ENCODE measurements at regions not wholly inside any gene's neighbourhood (a gene's known extent, or its start where the extent isn't known, plus 50 kb on each side); places are given as distances from the start of the nearest gene placed in this dataset.
"Not testable (repeated sequence)": the region's sequence is repeated elsewhere in the genome, so short reads cannot be mapped to it uniquely, and the experiment has no call there.

- not testable (repeated sequence) for H3K36me3 ChIP-seq (ENCODE audit: control insufficient read depth, insufficient read depth, low read length); H3K27ac ChIP-seq (ENCODE audit: insufficient read depth, low read length, poor library complexity, severe bottlenecking); H3K4me3 ChIP-seq (ENCODE audit: insufficient read depth, low read depth, low read length, poor library complexity, severe bottlenecking); H3K27me3 ChIP-seq (replicated peaks; ENCODE audit: control insufficient read depth, insufficient read depth, low read length, poor library complexity, severe bottlenecking); H3K9me3 ChIP-seq (ENCODE audit: control insufficient read depth, low read length); H3K4me1 ChIP-seq (ENCODE audit: control insufficient read depth, insufficient read depth, low read length, poor library complexity, severe bottlenecking); DNase-seq
Observed at GRCh38 chr12:75854137-75854536, 177.4 kb downstream of the PHLDA1 start.

- Histone ChIP-seq H3K9me3 (ENCODE audit: control insufficient read depth, low read length) (no peaks in the 10 kb centered on the region), H3K36me3 (ENCODE audit: control insufficient read depth, insufficient read depth, low read length) (no peaks in the 10 kb centered on the region), H3K27me3 (replicated peaks; ENCODE audit: control insufficient read depth, insufficient read depth, low read length, poor library complexity, severe bottlenecking) (peaks cover 4% of the 10 kb centered on the region), H3K27ac (ENCODE audit: insufficient read depth, low read length, poor library complexity, severe bottlenecking) (no peak overlapping the region), H3K4me1 (ENCODE audit: control insufficient read depth, insufficient read depth, low read length, poor library complexity, severe bottlenecking) (no peaks in the 10 kb centered on the region), H3K4me3 (ENCODE audit: insufficient read depth, low read depth, low read length, poor library complexity, severe bottlenecking) (no peak overlapping the region)
- no peak for DNase-seq
Observed at GRCh38 chr12:75853626-75854025, 177.9 kb downstream of the PHLDA1 start.

- Histone ChIP-seq H3K27ac (ENCODE audit: insufficient read depth, low read length, poor library complexity, severe bottlenecking) (no peak overlapping the region), H3K9me3 (ENCODE audit: control insufficient read depth, low read length) (no peaks in the 10 kb centered on the region), H3K4me3 (ENCODE audit: insufficient read depth, low read depth, low read length, poor library complexity, severe bottlenecking) (no peak overlapping the region), H3K36me3 (ENCODE audit: control insufficient read depth, insufficient read depth, low read length) (no peaks in the 10 kb centered on the region), H3K27me3 (replicated peaks; ENCODE audit: control insufficient read depth, insufficient read depth, low read length, poor library complexity, severe bottlenecking) (peaks cover 4% of the 10 kb centered on the region), H3K4me1 (ENCODE audit: control insufficient read depth, insufficient read depth, low read length, poor library complexity, severe bottlenecking) (no peaks in the 10 kb centered on the region)
- no peak for DNase-seq
Observed at GRCh38 chr12:75852956-75853355, 178.6 kb downstream of the PHLDA1 start.

- Histone ChIP-seq H3K4me3 (ENCODE audit: insufficient read depth, low read depth, low read length, poor library complexity, severe bottlenecking) (no peak overlapping the region), H3K27me3 (replicated peaks; ENCODE audit: control insufficient read depth, insufficient read depth, low read length, poor library complexity, severe bottlenecking) (peaks cover 4% of the 10 kb centered on the region), H3K36me3 (ENCODE audit: control insufficient read depth, insufficient read depth, low read length) (no peaks in the 10 kb centered on the region), H3K27ac (ENCODE audit: insufficient read depth, low read length, poor library complexity, severe bottlenecking) (no peak overlapping the region), H3K4me1 (ENCODE audit: control insufficient read depth, insufficient read depth, low read length, poor library complexity, severe bottlenecking) (no peaks in the 10 kb centered on the region), H3K9me3 (ENCODE audit: control insufficient read depth, low read length) (no peaks in the 10 kb centered on the region)
- no peak for DNase-seq
Observed at GRCh38 chr12:75852143-75852542, 179.4 kb downstream of the PHLDA1 start.

GRCh38 chr12:75850721-75851462 lies 180.7 kb downstream of the PHLDA1 start:
- Histone ChIP-seq H3K9me3 (ENCODE audit: control insufficient read depth, low read length) (no peaks in the 10 kb centered on the region), H3K27me3 (replicated peaks; ENCODE audit: control insufficient read depth, insufficient read depth, low read length, poor library complexity, severe bottlenecking) (peaks cover 4% of the 10 kb centered on the region), H3K4me1 (ENCODE audit: control insufficient read depth, insufficient read depth, low read length, poor library complexity, severe bottlenecking) (no peaks in the 10 kb centered on the region), H3K27ac (ENCODE audit: insufficient read depth, low read length, poor library complexity, severe bottlenecking) (no peak overlapping the region), H3K36me3 (ENCODE audit: control insufficient read depth, insufficient read depth, low read length) (no peaks in the 10 kb centered on the region), H3K4me3 (ENCODE audit: insufficient read depth, low read depth, low read length, poor library complexity, severe bottlenecking) (no peak overlapping the region)
- DNase-seq: no peak

GRCh38 chr12:75848961-75849360 lies 182.6 kb downstream of the PHLDA1 start:
- Histone ChIP-seq H3K27ac (ENCODE audit: insufficient read depth, low read length, poor library complexity, severe bottlenecking) (no peak overlapping the region), H3K4me1 (ENCODE audit: control insufficient read depth, insufficient read depth, low read length, poor library complexity, severe bottlenecking) (no peaks in the 10 kb centered on the region), H3K9me3 (ENCODE audit: control insufficient read depth, low read length) (no peaks in the 10 kb centered on the region), H3K36me3 (ENCODE audit: control insufficient read depth, insufficient read depth, low read length) (no peaks in the 10 kb centered on the region), H3K4me3 (ENCODE audit: insufficient read depth, low read depth, low read length, poor library complexity, severe bottlenecking) (no peak overlapping the region), H3K27me3 (replicated peaks; ENCODE audit: control insufficient read depth, insufficient read depth, low read length, poor library complexity, severe bottlenecking) (peaks cover 4% of the 10 kb centered on the region)
- no peak for DNase-seq

GRCh38 chr12:75848431-75848925 lies 183.1 kb downstream of the PHLDA1 start:
- no peaks in the 10 kb centered on the region for H3K4me1 ChIP-seq (ENCODE audit: control insufficient read depth, insufficient read depth, low read length, poor library complexity, severe bottlenecking)
- no peak overlapping the region for H3K4me3 ChIP-seq (ENCODE audit: insufficient read depth, low read depth, low read length, poor library complexity, severe bottlenecking)
- DNase-seq: no peak
- no peaks in the 10 kb centered on the region for H3K36me3 ChIP-seq (ENCODE audit: control insufficient read depth, insufficient read depth, low read length)
- no peak overlapping the region for H3K27ac ChIP-seq (ENCODE audit: insufficient read depth, low read length, poor library complexity, severe bottlenecking)
- no peaks in the 10 kb centered on the region for H3K9me3 ChIP-seq (ENCODE audit: control insufficient read depth, low read length)
- H3K27me3 ChIP-seq (replicated peaks; ENCODE audit: control insufficient read depth, insufficient read depth, low read length, poor library complexity, severe bottlenecking): peaks cover 4% of the 10 kb centered on the region

- no peak overlapping the region for H3K27ac ChIP-seq (ENCODE audit: insufficient read depth, low read length, poor library complexity, severe bottlenecking)
- no peaks in the 10 kb centered on the region for H3K36me3 ChIP-seq (ENCODE audit: control insufficient read depth, insufficient read depth, low read length)
- no peak overlapping the region for H3K4me3 ChIP-seq (ENCODE audit: insufficient read depth, low read depth, low read length, poor library complexity, severe bottlenecking)
- no peaks in the 10 kb centered on the region for H3K4me1 ChIP-seq (ENCODE audit: control insufficient read depth, insufficient read depth, low read length, poor library complexity, severe bottlenecking)
- no peak for DNase-seq
- H3K9me3 ChIP-seq (ENCODE audit: control insufficient read depth, low read length): no peaks in the 10 kb centered on the region
- no peaks in the 10 kb centered on the region for H3K27me3 ChIP-seq (replicated peaks; ENCODE audit: control insufficient read depth, insufficient read depth, low read length, poor library complexity, severe bottlenecking)
Observed at GRCh38 chr12:75846102-75846501, 185.5 kb downstream of the PHLDA1 start.

- Histone ChIP-seq H3K4me1 (ENCODE audit: control insufficient read depth, insufficient read depth, low read length, poor library complexity, severe bottlenecking) (no peaks in the 10 kb centered on the region), H3K27me3 (replicated peaks; ENCODE audit: control insufficient read depth, insufficient read depth, low read length, poor library complexity, severe bottlenecking) (no peaks in the 10 kb centered on the region), H3K9me3 (ENCODE audit: control insufficient read depth, low read length) (no peaks in the 10 kb centered on the region), H3K27ac (ENCODE audit: insufficient read depth, low read length, poor library complexity, severe bottlenecking) (no peak overlapping the region), H3K4me3 (ENCODE audit: insufficient read depth, low read depth, low read length, poor library complexity, severe bottlenecking) (no peak overlapping the region), H3K36me3 (ENCODE audit: control insufficient read depth, insufficient read depth, low read length) (no peaks in the 10 kb centered on the region)
- no peak for DNase-seq
Observed at GRCh38 chr12:75844985-75845384, 186.6 kb downstream of the PHLDA1 start.

- Histone ChIP-seq H3K27ac (ENCODE audit: insufficient read depth, low read length, poor library complexity, severe bottlenecking) (no peak overlapping the region), H3K36me3 (ENCODE audit: control insufficient read depth, insufficient read depth, low read length) (no peaks in the 10 kb centered on the region), H3K4me1 (ENCODE audit: control insufficient read depth, insufficient read depth, low read length, poor library complexity, severe bottlenecking) (no peaks in the 10 kb centered on the region), H3K9me3 (ENCODE audit: control insufficient read depth, low read length) (no peaks in the 10 kb centered on the region), H3K4me3 (ENCODE audit: insufficient read depth, low read depth, low read length, poor library complexity, severe bottlenecking) (no peak overlapping the region), H3K27me3 (replicated peaks; ENCODE audit: control insufficient read depth, insufficient read depth, low read length, poor library complexity, severe bottlenecking) (no peaks in the 10 kb centered on the region)
- no peak for DNase-seq
Observed at GRCh38 chr12:75844049-75844770, 187.4 kb downstream of the PHLDA1 start.

All from effector memory CD4-positive, alpha-beta T cell (primary cell).